ENCODE measurements at regions not wholly inside any gene's neighbourhood (a gene's known extent, or its start where the extent isn't known, plus 50 kb on each side); places are given as distances from the start of the nearest gene placed in this dataset.

GRCh38 chr9:129349665-129349947, 171.5 kb upstream of the IER5L start:
- DNase-seq (ENCODE audit: low read depth in 1 of 2, low spot score in 1 of 2): no peak

- no peak for DNase-seq (ENCODE audit: low read depth in 1 of 2, low spot score in 1 of 2)
These were observed 171.0 kb upstream of the IER5L start for GRCh38 chr9:129348890-129349664.

- no peak for DNase-seq (ENCODE audit: low read depth in 1 of 2, low spot score in 1 of 2)
These were observed 169.5 kb upstream of the IER5L start for GRCh38 chr9:129347316-129348120.

- no peak for DNase-seq (ENCODE audit: low read depth in 1 of 2, low spot score in 1 of 2)
These were observed 168.0 kb upstream of the IER5L start for GRCh38 chr9:129346046-129346445.

GRCh38 chr9:129344641-129345495, 166.8 kb upstream of the IER5L start:
- DNase-seq (ENCODE audit: low read depth in 1 of 2, low spot score in 1 of 2): no peak

GRCh38 chr9:129343424-129344375, 165.6 kb upstream of the IER5L start:
- no peak for DNase-seq (ENCODE audit: low read depth in 1 of 2, low spot score in 1 of 2)

- no peak for DNase-seq (ENCODE audit: low read depth in 1 of 2, low spot score in 1 of 2)
These were observed 164.7 kb upstream of the IER5L start for GRCh38 chr9:129342591-129343423.

- no peak for DNase-seq (ENCODE audit: low read depth in 1 of 2, low spot score in 1 of 2)
These were observed 163.9 kb upstream of the IER5L start for GRCh38 chr9:129341987-129342348.

GRCh38 chr9:129341171-129341986, 163.3 kb upstream of the IER5L start:
- no peak for DNase-seq (ENCODE audit: low read depth in 1 of 2, low spot score in 1 of 2)

GRCh38 chr9:129340427-129341170, 162.5 kb upstream of the IER5L start:
- no peak for DNase-seq (ENCODE audit: low read depth in 1 of 2, low spot score in 1 of 2)

- DNase-seq (ENCODE audit: low read depth in 1 of 2, low spot score in 1 of 2): no peak
These were observed 161.6 kb upstream of the IER5L start for GRCh38 chr9:129339539-129340157.

GRCh38 chr9:129338724-129339430, 160.8 kb upstream of the IER5L start:
- no peak for DNase-seq (ENCODE audit: low read depth in 1 of 2, low spot score in 1 of 2)

- no peak for DNase-seq (ENCODE audit: low read depth in 1 of 2, low spot score in 1 of 2)
These were observed 159.5 kb upstream of the IER5L start for GRCh38 chr9:129337336-129338140.

- peak in 1 of 2 donors; percentile 20 for DNase-seq (ENCODE audit: low read depth in 1 of 2, low spot score in 1 of 2)
These were observed 158.7 kb upstream of the IER5L start for GRCh38 chr9:129336601-129337331.

- DNase-seq (ENCODE audit: low read depth in 1 of 2, low spot score in 1 of 2): no peak
These were observed 158.1 kb upstream of the IER5L start for GRCh38 chr9:129336130-129336528.

Measured in stimulated activated CD4-positive, alpha-beta T cell treated with anti-CD3 and anti-CD28 coated beads, Interleukin-15, amount 100 ng/mL, for 1 hour (primary cell).